ENCODE measurements at regions not wholly inside any gene's neighbourhood (a gene's known extent, or its start where the extent isn't known, plus 50 kb on each side); places are given as distances from the start of the nearest gene placed in this dataset.

GRCh38 chr1:219483530-219483929 lies 129.4 kb downstream of the ZC3H11B start:
- H3K4me2 ChIP-seq: no peak overlapping the region
- H3K9me3 ChIP-seq (ENCODE audit: insufficient read depth, low read depth): no peaks in the 10 kb centered on the region
- intact Hi-C loops (cut with micrococcal nuclease; ENCODE audit: unreplicated experiment): no loop called here
- H2AFZ ChIP-seq: no peak overlapping the region
- no peak for DNase-seq
- H4K20me1 ChIP-seq (ENCODE audit: insufficient read depth): no peaks in the 10 kb centered on the region
- no peak for TF ChIP-seq EZH2 (IDR thresholded peaks at IDR 0.05; ENCODE audit: low read depth)
- no peak for TF ChIP-seq CTCF (conservative IDR thresholded peaks at IDR 0.05)
- no peak overlapping the region for H3K27ac ChIP-seq
- ChIA-PET CTCF (no interaction called here), POLR2A (ENCODE audit: unreplicated experiment) (no interaction called here)
- BruUV-seq (replicated peaks): no TSS peak
- H3K36me3 ChIP-seq (ENCODE audit: low read depth): no peaks in the 10 kb centered on the region
- H3K79me2 ChIP-seq (ENCODE audit: low read depth): no peaks in the 10 kb centered on the region
- no peaks in the 10 kb centered on the region for H3K9me2 ChIP-seq (ENCODE audit: insufficient read depth)
- H3K4me1 ChIP-seq (replicated peaks; ENCODE audit: insufficient read depth): no peaks in the 10 kb centered on the region
- H3K4me3 ChIP-seq: no peak overlapping the region
- H3K27me3 ChIP-seq (ENCODE audit: insufficient read depth, low read depth): no peaks in the 10 kb centered on the region
- no peaks in the 10 kb centered on the region for H3F3A ChIP-seq (ENCODE audit: insufficient read depth, low read depth)

GRCh38 chr1:219480011-219480410 lies 132.9 kb downstream of the ZC3H11B start:
- TF ChIP-seq EZH2 (IDR thresholded peaks at IDR 0.05; ENCODE audit: low read depth) (no peak), CTCF (conservative IDR thresholded peaks at IDR 0.05) (no peak)
- no peak overlapping the region for H3K4me3 ChIP-seq
- CTCF ChIA-PET: no interaction called here
- no peak overlapping the region for H3K27ac ChIP-seq
- H3F3A ChIP-seq (ENCODE audit: insufficient read depth, low read depth): no peaks in the 10 kb centered on the region
- H3K4me2 ChIP-seq: no peak overlapping the region
- POLR2A ChIA-PET (ENCODE audit: unreplicated experiment): interaction anchor here (0.7 kb wide), 1 partner anchor 11 kb away, joined by 6 read pairs; no protein-coding TSS in a partner anchor
- DNase-seq: no peak
- no peak overlapping the region for H2AFZ ChIP-seq
- no peaks in the 10 kb centered on the region for H3K79me2 ChIP-seq (ENCODE audit: low read depth)
- intact Hi-C loops (cut with micrococcal nuclease; ENCODE audit: unreplicated experiment): no loop called here
- no peaks in the 10 kb centered on the region for H3K36me3 ChIP-seq (ENCODE audit: low read depth)
- BruUV-seq (replicated peaks): no TSS peak
- H3K9me3 ChIP-seq (ENCODE audit: insufficient read depth, low read depth): no peaks in the 10 kb centered on the region
- no peaks in the 10 kb centered on the region for H4K20me1 ChIP-seq (ENCODE audit: insufficient read depth)
- no peaks in the 10 kb centered on the region for H3K9me2 ChIP-seq (ENCODE audit: insufficient read depth)
- H3K4me1 ChIP-seq (replicated peaks; ENCODE audit: insufficient read depth): no peaks in the 10 kb centered on the region
- H3K27me3 ChIP-seq (ENCODE audit: insufficient read depth, low read depth): no peaks in the 10 kb centered on the region

GRCh38 chr1:219478811-219479210 lies 134.1 kb downstream of the ZC3H11B start:
- no peak overlapping the region for H2AFZ ChIP-seq
- no peaks in the 10 kb centered on the region for H3K9me3 ChIP-seq (ENCODE audit: insufficient read depth, low read depth)
- no peak overlapping the region for H3K27ac ChIP-seq
- DNase-seq: no peak
- H3K79me2 ChIP-seq (ENCODE audit: low read depth): no peaks in the 10 kb centered on the region
- no peaks in the 10 kb centered on the region for H3K27me3 ChIP-seq (ENCODE audit: insufficient read depth, low read depth)
- ChIA-PET CTCF (no interaction called here), POLR2A (ENCODE audit: unreplicated experiment) (no interaction called here)
- intact Hi-C loops (cut with micrococcal nuclease; ENCODE audit: unreplicated experiment): no loop called here
- H3K9me2 ChIP-seq (ENCODE audit: insufficient read depth): no peaks in the 10 kb centered on the region
- H3K36me3 ChIP-seq (ENCODE audit: low read depth): no peaks in the 10 kb centered on the region
- no peaks in the 10 kb centered on the region for H4K20me1 ChIP-seq (ENCODE audit: insufficient read depth)
- no peak overlapping the region for H3K4me3 ChIP-seq
- TF ChIP-seq CTCF (conservative IDR thresholded peaks at IDR 0.05) (no peak), EZH2 (IDR thresholded peaks at IDR 0.05; ENCODE audit: low read depth) (no peak)
- H3K4me1 ChIP-seq (replicated peaks; ENCODE audit: insufficient read depth): no peaks in the 10 kb centered on the region
- no peak overlapping the region for H3K4me2 ChIP-seq
- BruUV-seq (replicated peaks): no TSS peak
- no peaks in the 10 kb centered on the region for H3F3A ChIP-seq (ENCODE audit: insufficient read depth, low read depth)
